Astrocyte (in vitro differentiated cells and primary cell): ENCODE measurements at regions not wholly inside any gene's neighbourhood (a gene's known extent, or its start where the extent isn't known, plus 50 kb on each side); places are given as distances from the start of the nearest gene placed in this dataset.

ENCODE experiments used
- EZH2 ChIP-seq: IDR thresholded peaks from 2 replicates; pipeline ENCODE4 v1.6.1; 2012; ENCODE audit warnings: mild to moderate bottlenecking, low read length, inconsistent platforms; ENCODE audit not compliant: insufficient read depth
- TF ChIP-seq, protein P1 (sequence below): IDR thresholded peaks from 2 replicates; pipeline ENCODE4 v1.5.1; 2011; ENCODE audit warnings: low read depth, mild to moderate bottlenecking, inconsistent platforms, low read length, moderate library complexity; ENCODE audit not compliant: insufficient read depth

DNA sequence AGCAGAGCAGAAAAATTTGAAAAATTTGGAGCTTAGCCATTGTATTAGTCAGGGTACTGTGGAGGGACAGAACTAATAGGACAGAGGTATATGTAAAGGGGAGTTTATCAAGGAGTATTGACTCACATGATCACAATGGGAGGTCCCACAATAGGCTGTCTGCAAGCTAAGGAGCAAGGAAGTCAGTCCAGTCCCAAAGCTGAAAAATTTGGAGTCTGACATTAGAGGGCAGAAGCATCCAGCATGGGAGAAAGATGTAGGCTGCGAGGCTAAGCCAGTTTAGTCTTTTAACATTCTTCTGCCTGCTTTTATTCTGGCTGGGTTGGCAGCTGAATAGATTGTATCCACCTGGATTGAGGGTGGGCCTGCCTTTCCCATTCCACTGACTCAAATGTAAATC lies 82.0 kb downstream of the SMPDL3A start:
- TF ChIP-seq, protein P1, sequence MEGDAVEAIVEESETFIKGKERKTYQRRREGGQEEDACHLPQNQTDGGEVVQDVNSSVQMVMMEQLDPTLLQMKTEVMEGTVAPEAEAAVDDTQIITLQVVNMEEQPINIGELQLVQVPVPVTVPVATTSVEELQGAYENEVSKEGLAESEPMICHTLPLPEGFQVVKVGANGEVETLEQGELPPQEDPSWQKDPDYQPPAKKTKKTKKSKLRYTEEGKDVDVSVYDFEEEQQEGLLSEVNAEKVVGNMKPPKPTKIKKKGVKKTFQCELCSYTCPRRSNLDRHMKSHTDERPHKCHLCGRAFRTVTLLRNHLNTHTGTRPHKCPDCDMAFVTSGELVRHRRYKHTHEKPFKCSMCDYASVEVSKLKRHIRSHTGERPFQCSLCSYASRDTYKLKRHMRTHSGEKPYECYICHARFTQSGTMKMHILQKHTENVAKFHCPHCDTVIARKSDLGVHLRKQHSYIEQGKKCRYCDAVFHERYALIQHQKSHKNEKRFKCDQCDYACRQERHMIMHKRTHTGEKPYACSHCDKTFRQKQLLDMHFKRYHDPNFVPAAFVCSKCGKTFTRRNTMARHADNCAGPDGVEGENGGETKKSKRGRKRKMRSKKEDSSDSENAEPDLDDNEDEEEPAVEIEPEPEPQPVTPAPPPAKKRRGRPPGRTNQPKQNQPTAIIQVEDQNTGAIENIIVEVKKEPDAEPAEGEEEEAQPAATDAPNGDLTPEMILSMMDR = no peak
- no peak for TF ChIP-seq EZH2
